ENCODE measurements at regions not wholly inside any gene's neighbourhood (a gene's known extent, or its start where the extent isn't known, plus 50 kb on each side); places are given as distances from the start of the nearest gene placed in this dataset.
"Not testable (repeated sequence)": the region's sequence is repeated elsewhere in the genome, so short reads cannot be mapped to it uniquely, and the experiment has no call there.

GRCh38 chr9:79041266-79041665, 530.5 kb upstream of the TLE4 start:
- Mint-ChIP-seq H3K27me3 (no peaks in the 10 kb centered on the region), H3K4me3 (no peak overlapping the region), H3K4me1 (no peaks in the 10 kb centered on the region), H3K27ac (no peak overlapping the region), H3K36me3 (no peaks in the 10 kb centered on the region), H3K9me3 (peaks cover 19% of the 10 kb centered on the region)

GRCh38 chr9:79043916-79044315, 527.8 kb upstream of the TLE4 start:
- Mint-ChIP-seq H3K9me3 (peaks cover 13% of the 10 kb centered on the region), H3K4me3 (no peak overlapping the region), H3K27me3 (no peaks in the 10 kb centered on the region), H3K27ac (no peak overlapping the region), H3K4me1 (no peaks in the 10 kb centered on the region), H3K36me3 (no peaks in the 10 kb centered on the region)

GRCh38 chr9:79046401-79046800, 525.4 kb upstream of the TLE4 start:
- no peak overlapping the region for H3K27ac Mint-ChIP-seq
- peaks cover 1% of the 10 kb centered on the region for H3K27me3 Mint-ChIP-seq
- H3K4me1 Mint-ChIP-seq, result no peaks in the 10 kb centered on the region
- H3K4me3 Mint-ChIP-seq, result no peak overlapping the region
- no peaks in the 10 kb centered on the region for H3K36me3 Mint-ChIP-seq
- H3K9me3 Mint-ChIP-seq, result peaks cover 13% of the 10 kb centered on the region

GRCh38 chr9:79049371-79049770, 522.4 kb upstream of the TLE4 start:
- Mint-ChIP-seq H3K27ac (no peak overlapping the region), H3K4me1 (no peaks in the 10 kb centered on the region), H3K27me3 (peaks cover 1% of the 10 kb centered on the region), H3K9me3 (peaks cover 5% of the 10 kb centered on the region), H3K4me3 (no peak overlapping the region), H3K36me3 (no peaks in the 10 kb centered on the region)

- H3K9me3 Mint-ChIP-seq, result no peaks in the 10 kb centered on the region
- H3K27me3 Mint-ChIP-seq, result peaks cover 3% of the 10 kb centered on the region
- no peaks in the 10 kb centered on the region for H3K4me1 Mint-ChIP-seq
- no peaks in the 10 kb centered on the region for H3K36me3 Mint-ChIP-seq
- H3K27ac Mint-ChIP-seq, result no peak overlapping the region
- H3K4me3 Mint-ChIP-seq, result no peak overlapping the region
Measured at GRCh38 chr9:79053598-79053997, 518.2 kb upstream of the TLE4 start.

- Mint-ChIP-seq H3K27ac (no peak overlapping the region), H3K27me3 (peaks cover 3% of the 10 kb centered on the region), H3K4me1 (no peaks in the 10 kb centered on the region), H3K36me3 (no peaks in the 10 kb centered on the region), H3K9me3 (peaks cover 7% of the 10 kb centered on the region), H3K4me3 (no peak overlapping the region)
Measured at GRCh38 chr9:79054500-79054899, 517.3 kb upstream of the TLE4 start.

- H3K4me1 Mint-ChIP-seq, result no peaks in the 10 kb centered on the region
- no peak overlapping the region for H3K4me3 Mint-ChIP-seq
- peaks cover 2% of the 10 kb centered on the region for H3K27me3 Mint-ChIP-seq
- peaks cover 7% of the 10 kb centered on the region for H3K9me3 Mint-ChIP-seq
- no peak overlapping the region for H3K27ac Mint-ChIP-seq
- no peaks in the 10 kb centered on the region for H3K36me3 Mint-ChIP-seq
Measured at GRCh38 chr9:79056041-79056440, 515.7 kb upstream of the TLE4 start.

GRCh38 chr9:79057576-79057975, 514.2 kb upstream of the TLE4 start:
- no peak overlapping the region for H3K4me3 Mint-ChIP-seq
- no peaks in the 10 kb centered on the region for H3K4me1 Mint-ChIP-seq
- peaks cover 11% of the 10 kb centered on the region for H3K9me3 Mint-ChIP-seq
- no peak overlapping the region for H3K27ac Mint-ChIP-seq
- H3K36me3 Mint-ChIP-seq, result no peaks in the 10 kb centered on the region
- peaks cover 1% of the 10 kb centered on the region for H3K27me3 Mint-ChIP-seq

GRCh38 chr9:79060766-79061165, 511.0 kb upstream of the TLE4 start:
- Mint-ChIP-seq H3K4me1 (no peaks in the 10 kb centered on the region), H3K27me3 (no peaks in the 10 kb centered on the region), H3K9me3 (peaks cover 11% of the 10 kb centered on the region), H3K27ac (no peak overlapping the region), H3K36me3 (no peaks in the 10 kb centered on the region), H3K4me3 (no peak overlapping the region)

- H3K4me1 Mint-ChIP-seq, result no peaks in the 10 kb centered on the region
- no peak overlapping the region for H3K27ac Mint-ChIP-seq
- no peaks in the 10 kb centered on the region for H3K27me3 Mint-ChIP-seq
- H3K36me3 Mint-ChIP-seq, result no peaks in the 10 kb centered on the region
- peaks cover 15% of the 10 kb centered on the region for H3K9me3 Mint-ChIP-seq
- no peak overlapping the region for H3K4me3 Mint-ChIP-seq
Measured at GRCh38 chr9:79061752-79062616, 509.8 kb upstream of the TLE4 start.

GRCh38 chr9:79073201-79073600, 498.6 kb upstream of the TLE4 start:
- peaks cover 9% of the 10 kb centered on the region for H3K9me3 Mint-ChIP-seq
- no peak overlapping the region for H3K27ac Mint-ChIP-seq
- no peaks in the 10 kb centered on the region for H3K4me1 Mint-ChIP-seq
- H3K27me3 Mint-ChIP-seq, result no peaks in the 10 kb centered on the region
- H3K4me3 Mint-ChIP-seq, result no peak overlapping the region
- H3K36me3 Mint-ChIP-seq, result no peaks in the 10 kb centered on the region

- H3K9me3 Mint-ChIP-seq, result peaks cover 5% of the 10 kb centered on the region
- no peaks in the 10 kb centered on the region for H3K36me3 Mint-ChIP-seq
- no peaks in the 10 kb centered on the region for H3K27me3 Mint-ChIP-seq
- H3K4me3 Mint-ChIP-seq, result no peak overlapping the region
- H3K27ac Mint-ChIP-seq, result no peak overlapping the region
- no peaks in the 10 kb centered on the region for H3K4me1 Mint-ChIP-seq
Measured at GRCh38 chr9:79080536-79080935, 491.2 kb upstream of the TLE4 start.

GRCh38 chr9:79083621-79084020, 488.1 kb upstream of the TLE4 start:
- H3K27ac Mint-ChIP-seq, result no peak overlapping the region
- H3K27me3 Mint-ChIP-seq, result no peaks in the 10 kb centered on the region
- no peaks in the 10 kb centered on the region for H3K4me1 Mint-ChIP-seq
- H3K36me3 Mint-ChIP-seq, result no peaks in the 10 kb centered on the region
- H3K9me3 Mint-ChIP-seq, result no peaks in the 10 kb centered on the region
- H3K4me3 Mint-ChIP-seq, result no peak overlapping the region

GRCh38 chr9:79087133-79087532, 484.6 kb upstream of the TLE4 start:
- H3K36me3 Mint-ChIP-seq, result no peaks in the 10 kb centered on the region
- H3K27me3 Mint-ChIP-seq, result no peaks in the 10 kb centered on the region
- H3K27ac Mint-ChIP-seq, result no peak overlapping the region
- no peak overlapping the region for H3K4me3 Mint-ChIP-seq
- no peaks in the 10 kb centered on the region for H3K4me1 Mint-ChIP-seq
- H3K9me3 Mint-ChIP-seq, result peaks cover 9% of the 10 kb centered on the region

- no peak overlapping the region for H3K27ac Mint-ChIP-seq
Measured at GRCh38 chr9:79089054-79089560, 482.7 kb upstream of the TLE4 start.

GRCh38 chr9:79089851-79090250, 481.9 kb upstream of the TLE4 start:
- not testable (repeated sequence) for H3K27me3 Mint-ChIP-seq, H3K4me1 Mint-ChIP-seq, H3K36me3 Mint-ChIP-seq, H3K9me3 Mint-ChIP-seq, H3K4me3 Mint-ChIP-seq, H3K27ac Mint-ChIP-seq

More at GRCh38 chr9:79089054-79089560, 482.7 kb upstream of the TLE4 start:
- Mint-ChIP-seq H3K36me3 (no peaks in the 10 kb centered on the region), H3K4me3 (no peak overlapping the region), H3K27me3 (no peaks in the 10 kb centered on the region), H3K9me3 (peaks cover 9% of the 10 kb centered on the region), H3K4me1 (no peaks in the 10 kb centered on the region)

- not testable (repeated sequence) for H3K27me3 Mint-ChIP-seq, H3K36me3 Mint-ChIP-seq, H3K4me1 Mint-ChIP-seq, H3K4me3 Mint-ChIP-seq, H3K27ac Mint-ChIP-seq, H3K9me3 Mint-ChIP-seq
Measured at GRCh38 chr9:79103257-79103656, 468.5 kb upstream of the TLE4 start.

Measured in activated naive CD4-positive, alpha-beta T cell treated with anti-CD3 and anti-CD28 coated beads, Interleukin-2, amount 50 U/mL, for 24 hours (primary cell).